Islet of Langerhans (tissue), 1 donor: ENCODE measurements at regions not wholly inside any gene's neighbourhood (a gene's known extent, or its start where the extent isn't known, plus 50 kb on each side); places are given as distances from the start of the nearest gene placed in this dataset.
"Not testable (repeated sequence)": the region's sequence is repeated elsewhere in the genome, so short reads cannot be mapped to it uniquely, and the experiment has no call there.

Experiments
- FAIRE-seq: peaks from one replicate; lab custom pipeline; 2011; peaks lifted over from hg19 to GRCh38; lab: Jason Lieb, UNC

- FAIRE-seq = no peak
These were observed 400.3 kb upstream of the CT83 start for GRCh38 chrX:116863029-116863428.

DNA sequence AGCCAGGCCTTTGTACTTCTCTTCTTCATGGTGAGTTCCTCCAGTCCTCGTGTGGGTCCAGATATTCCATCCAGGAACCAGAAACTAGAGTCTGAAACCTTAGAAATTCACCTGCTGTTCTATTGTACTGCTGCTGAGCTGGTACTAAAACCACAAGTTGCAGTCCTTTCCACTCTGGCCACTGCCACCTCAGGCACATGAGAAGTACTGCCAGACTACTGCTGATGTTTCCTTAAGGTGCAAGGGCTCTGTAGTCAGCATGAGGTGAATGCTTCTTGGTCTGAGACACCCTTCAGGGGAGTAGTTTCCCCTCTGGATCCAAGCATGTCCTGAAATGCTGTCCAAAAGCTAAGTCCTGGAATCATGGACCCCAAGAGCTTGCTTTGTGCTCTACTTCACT lies 399.6 kb upstream of the CT83 start:
- FAIRE-seq = no peak

DNA sequence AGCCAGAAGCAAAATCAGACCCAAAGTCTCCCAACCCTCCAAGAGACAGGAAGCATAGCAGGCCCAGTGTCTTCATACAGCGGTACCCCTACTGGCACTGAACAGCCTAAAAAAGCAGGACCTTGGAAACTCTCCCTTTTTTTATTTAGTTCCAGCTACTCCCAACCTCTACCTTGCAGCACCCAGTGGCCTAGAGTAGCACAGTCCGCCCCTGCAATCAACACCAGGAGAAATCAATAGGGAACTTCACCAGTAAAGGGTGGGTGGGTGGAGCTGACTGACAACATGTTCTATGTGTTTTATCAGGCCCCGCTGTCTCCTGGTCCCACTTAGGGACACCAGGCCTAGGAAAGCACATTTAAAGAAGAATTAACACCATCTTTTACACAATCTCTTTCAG lies 378.5 kb upstream of the CT83 start:
- no peak for FAIRE-seq

DNA sequence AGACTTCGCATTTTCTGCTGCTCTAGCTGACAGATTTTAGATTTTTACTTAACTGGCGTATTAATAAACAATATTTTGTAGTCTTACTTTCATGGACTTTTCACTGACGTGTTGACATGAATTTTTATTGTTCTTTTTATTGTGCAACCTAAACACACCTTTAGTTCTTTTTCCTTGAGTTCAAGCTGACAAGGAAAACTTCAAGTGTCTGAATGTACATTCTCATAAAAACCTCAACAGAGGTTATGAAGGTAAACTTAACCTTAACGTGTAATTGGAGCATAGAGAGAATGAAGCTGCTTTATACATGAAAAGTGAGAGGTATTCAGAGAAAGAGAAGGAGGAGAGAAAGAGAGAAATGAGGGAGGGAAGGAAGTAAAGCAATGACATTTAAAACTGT lies 364.3 kb upstream of the CT83 start:
- FAIRE-seq = no peak

DNA sequence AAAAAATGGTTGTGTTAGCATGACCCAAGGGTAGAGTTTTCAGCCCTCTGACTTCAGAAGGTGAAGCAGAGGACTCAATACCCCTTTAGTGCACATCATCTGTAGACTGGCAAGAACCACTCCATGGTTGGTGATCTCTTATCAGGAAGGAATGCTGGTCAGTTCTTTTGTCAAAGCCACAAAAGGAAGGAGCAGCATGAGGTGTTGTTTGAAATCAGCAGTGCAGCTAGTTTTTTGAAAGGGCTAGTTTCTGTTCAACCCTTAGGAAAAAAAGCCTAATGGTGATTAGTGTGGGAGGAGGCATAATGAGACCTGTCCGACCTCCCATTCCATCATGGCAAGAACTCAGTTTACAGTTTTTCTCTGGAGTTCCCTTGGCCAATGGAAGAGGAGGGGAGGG lies 362.0 kb upstream of the CT83 start:
- no peak for FAIRE-seq

DNA sequence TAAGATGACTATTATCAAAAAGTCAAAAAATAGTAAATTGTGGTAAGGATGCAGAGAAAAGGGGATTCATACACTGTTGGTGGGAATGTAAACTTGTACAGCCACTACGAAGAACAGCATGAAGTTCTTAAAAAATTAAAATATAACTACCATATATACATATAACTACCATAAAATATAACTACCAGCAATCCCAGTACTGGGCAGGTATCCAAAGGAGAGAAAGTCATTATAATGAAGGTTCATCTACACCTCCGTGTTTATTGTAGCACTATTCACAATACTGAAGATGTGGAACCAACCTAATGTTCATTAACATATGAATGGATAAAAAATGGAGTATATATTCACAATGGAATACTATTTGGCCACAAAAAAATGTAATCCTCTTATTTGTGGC lies 360.9 kb upstream of the CT83 start:
- FAIRE-seq = no peak

GRCh38 chrX:116806288-116806802 lies 343.6 kb upstream of the CT83 start:
- FAIRE-seq = no peak

DNA sequence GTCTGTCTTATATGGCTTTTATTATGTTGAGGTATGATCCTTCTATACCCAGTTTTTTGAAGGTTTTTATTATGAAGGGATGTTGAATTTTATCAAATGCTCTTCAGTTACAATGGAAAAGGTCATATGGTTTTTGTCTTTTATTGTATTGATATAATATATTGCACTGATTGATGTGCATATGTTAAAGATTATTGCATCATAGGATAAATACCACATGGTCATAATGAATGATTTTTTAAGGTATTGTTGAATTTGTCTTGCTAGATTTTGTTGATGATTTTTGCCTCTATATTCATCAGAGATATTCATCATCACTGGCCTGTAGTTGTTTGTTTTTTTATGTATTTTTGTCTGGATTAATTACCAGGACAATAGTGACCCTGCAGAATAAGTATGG lies 339.2 kb upstream of the CT83 start:
- no peak for FAIRE-seq

DNA sequence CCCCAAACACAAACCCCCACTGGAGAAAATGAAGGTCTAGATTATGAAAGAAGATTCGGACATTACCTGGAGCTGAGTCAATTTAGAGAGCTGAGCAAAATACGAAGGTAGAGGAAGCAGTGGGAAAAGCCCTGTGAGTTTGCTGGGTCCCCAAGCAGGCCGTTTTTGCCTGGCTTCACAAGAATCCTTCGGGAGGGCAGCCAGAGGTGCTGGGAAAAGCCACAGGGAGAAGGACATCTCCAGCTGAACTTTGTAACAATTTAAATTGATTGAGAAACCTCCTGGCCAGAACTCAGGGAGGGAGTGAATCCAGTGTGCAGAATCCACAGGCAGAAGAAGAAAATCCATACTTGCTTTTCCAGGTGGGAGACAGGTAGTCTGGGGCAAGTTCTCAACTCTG lies 319.1 kb upstream of the CT83 start:
- no peak for FAIRE-seq

GRCh38 chrX:116757491-116757890 lies 294.7 kb upstream of the CT83 start:
- no peak for FAIRE-seq

DNA sequence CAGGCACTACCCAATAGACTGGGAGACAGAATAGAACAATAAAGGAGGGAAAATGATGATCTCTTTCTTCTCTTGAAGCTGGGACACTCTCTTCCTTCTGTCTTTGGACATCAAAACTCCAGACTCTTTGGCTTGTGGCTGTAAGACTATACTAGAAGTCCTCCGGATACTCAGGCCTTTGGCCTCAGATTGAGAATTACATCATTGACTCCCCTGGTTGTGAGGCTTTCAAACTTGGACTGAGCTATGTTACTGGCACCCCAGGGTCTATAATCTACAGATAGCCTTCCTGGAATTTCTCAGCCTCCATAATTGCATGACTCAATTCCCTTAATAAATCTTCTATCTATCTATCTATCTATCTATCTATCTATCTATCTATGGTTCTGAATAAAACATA lies 294.2 kb upstream of the CT83 start:
- FAIRE-seq = no peak

- FAIRE-seq = no peak
These were observed 287.2 kb upstream of the CT83 start for GRCh38 chrX:116749943-116750342.

DNA sequence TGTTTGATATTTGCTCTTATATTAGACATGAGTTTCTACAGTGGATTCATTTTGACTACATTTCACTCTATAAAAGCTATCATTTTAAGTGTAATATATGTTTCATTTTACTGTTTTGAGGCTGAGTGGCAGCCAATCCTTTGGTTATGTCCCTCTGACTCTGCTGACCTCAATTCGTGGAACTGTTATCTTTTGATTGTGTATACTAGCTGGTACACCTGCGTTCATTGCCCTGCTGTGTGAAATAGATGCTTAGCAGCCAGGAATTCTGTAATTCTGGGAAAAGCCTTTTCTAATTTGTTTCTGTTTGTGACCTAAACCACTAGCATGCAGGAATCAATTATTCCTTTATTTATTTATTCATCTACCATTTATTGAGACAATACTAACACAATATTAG lies 269.4 kb upstream of the CT83 start:
- FAIRE-seq = no peak

GRCh38 chrX:116726806-116727205 lies 264.0 kb upstream of the CT83 start:
- no peak for FAIRE-seq

- no peak for FAIRE-seq
These were observed 231.3 kb upstream of the CT83 start for GRCh38 chrX:116694046-116694445.

DNA sequence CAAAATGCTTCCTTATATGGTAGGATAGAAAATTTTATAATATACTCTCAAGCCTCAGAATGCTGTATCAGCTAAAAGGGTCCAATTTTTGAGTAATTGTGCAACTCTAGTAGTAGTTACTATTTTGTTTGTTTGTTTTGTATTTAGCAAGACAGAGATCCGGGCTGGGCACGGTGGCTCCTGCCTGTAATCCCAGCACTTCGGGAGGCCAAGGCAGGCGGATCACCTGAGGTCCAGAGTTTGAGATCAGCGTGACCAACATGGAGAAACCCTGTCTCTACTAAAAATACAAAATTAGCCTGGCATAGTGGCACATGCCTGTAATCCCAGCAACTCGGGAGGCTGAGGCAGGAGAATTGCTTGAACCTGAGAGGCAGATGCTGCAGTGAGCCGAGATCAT lies 216.8 kb upstream of the CT83 start:
- FAIRE-seq = not testable (repeated sequence)

- FAIRE-seq = no peak
These were observed 204.8 kb upstream of the CT83 start for GRCh38 chrX:116667346-116668134.

GRCh38 chrX:116657071-116657470 lies 194.3 kb upstream of the CT83 start:
- FAIRE-seq = no peak

GRCh38 chrX:116628464-116628863 lies 165.7 kb upstream of the CT83 start:
- FAIRE-seq = no peak

GRCh38 chrX:116618546-116618945 lies 155.8 kb upstream of the CT83 start:
- FAIRE-seq = no peak

DNA sequence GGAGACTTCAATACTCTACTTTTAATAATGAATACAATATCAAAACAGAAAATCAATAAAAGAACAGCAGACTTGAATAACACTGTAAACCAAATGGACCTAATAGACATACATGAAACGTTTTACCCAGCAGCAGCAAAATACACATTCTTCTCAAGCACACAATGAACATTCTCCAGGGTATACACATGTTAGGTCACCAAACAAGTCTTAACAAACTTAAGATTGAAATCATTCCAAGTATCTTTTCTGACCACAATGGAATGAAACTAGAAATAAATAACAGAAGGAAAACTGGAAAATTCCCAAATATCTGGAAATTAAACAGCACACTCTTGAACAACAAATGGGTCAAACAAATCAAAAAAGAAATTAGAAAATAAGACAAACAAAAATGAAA lies 145.0 kb upstream of the CT83 start:
- no peak for FAIRE-seq

DNA sequence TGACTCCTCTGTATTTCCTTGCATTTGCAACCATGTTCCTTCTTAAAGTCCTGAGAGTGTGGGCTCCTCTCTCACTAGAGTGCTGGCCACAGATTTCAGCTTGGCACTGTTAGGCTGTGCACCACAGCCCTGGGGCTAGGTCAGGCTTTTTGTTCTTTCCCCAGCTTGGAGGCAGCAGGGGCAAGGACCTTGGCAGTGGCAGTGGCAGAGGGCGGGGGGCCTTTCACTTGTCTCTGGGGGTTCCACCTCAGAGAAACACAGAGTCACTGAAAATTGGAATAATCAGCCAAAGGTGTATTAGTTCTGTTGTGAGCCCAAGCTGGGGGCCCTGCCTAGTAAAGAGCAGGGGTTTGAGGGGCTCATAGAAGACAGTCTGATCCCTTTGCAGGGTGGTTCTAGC lies 142.8 kb upstream of the CT83 start:
- no peak for FAIRE-seq

DNA sequence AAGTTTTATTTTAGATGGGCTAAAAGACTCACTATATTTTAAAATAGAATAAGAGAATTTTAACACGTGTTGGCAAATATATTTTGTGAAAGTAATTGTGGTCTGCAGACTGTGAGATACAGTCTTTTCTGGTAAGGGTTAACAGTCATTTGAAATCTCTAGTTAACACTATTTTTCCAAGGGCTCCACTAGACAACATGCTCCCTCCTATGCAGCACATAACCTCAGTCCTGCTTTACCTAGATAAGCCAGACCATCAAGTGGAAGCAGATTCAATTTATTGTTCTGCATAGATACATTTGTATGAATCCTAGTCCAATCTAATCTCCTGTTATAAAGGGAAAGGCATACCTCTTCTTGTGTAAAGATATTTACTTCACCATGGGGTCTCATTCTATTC lies 133.2 kb upstream of the CT83 start:
- FAIRE-seq = no peak
